ENCODE measurements at regions not wholly inside any gene's neighbourhood (a gene's known extent, or its start where the extent isn't known, plus 50 kb on each side); places are given as distances from the start of the nearest gene placed in this dataset.

DNA sequence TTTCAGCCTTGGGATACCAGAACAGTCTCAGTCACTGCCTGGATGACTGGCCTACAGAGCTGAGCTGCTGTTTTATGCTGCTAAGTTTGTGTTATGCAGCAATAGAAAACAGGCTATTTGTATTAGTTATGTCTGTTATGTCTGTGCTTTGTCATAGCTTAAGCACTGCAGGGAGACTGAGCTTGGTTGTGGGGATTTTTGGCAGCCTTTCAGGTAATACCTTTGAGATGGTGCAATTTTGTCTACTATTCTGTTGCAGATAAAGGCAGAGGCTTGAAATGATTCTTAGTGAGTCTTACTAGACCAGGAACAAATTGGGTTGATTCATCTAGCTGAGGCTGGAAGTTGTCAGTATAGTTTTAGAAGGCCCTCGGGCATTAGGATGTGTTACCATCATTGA lies 201.3 kb upstream of the RBM19 start:
- H3K4me3 ChIP-seq (ENCODE audit: low read depth, poor library complexity, severe bottlenecking), result no peak overlapping the region
- intact Hi-C loops (cut with DNase I; ENCODE audit: low total_unique reads), result no loop called here
- DNase-seq (ENCODE audit: low spot score in 2 of 2), result no peak
- TF ChIP-seq POLR2A (IDR thresholded peaks at IDR 0.05), result no peak
- TF ChIP-seq, protein P1, sequence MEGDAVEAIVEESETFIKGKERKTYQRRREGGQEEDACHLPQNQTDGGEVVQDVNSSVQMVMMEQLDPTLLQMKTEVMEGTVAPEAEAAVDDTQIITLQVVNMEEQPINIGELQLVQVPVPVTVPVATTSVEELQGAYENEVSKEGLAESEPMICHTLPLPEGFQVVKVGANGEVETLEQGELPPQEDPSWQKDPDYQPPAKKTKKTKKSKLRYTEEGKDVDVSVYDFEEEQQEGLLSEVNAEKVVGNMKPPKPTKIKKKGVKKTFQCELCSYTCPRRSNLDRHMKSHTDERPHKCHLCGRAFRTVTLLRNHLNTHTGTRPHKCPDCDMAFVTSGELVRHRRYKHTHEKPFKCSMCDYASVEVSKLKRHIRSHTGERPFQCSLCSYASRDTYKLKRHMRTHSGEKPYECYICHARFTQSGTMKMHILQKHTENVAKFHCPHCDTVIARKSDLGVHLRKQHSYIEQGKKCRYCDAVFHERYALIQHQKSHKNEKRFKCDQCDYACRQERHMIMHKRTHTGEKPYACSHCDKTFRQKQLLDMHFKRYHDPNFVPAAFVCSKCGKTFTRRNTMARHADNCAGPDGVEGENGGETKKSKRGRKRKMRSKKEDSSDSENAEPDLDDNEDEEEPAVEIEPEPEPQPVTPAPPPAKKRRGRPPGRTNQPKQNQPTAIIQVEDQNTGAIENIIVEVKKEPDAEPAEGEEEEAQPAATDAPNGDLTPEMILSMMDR (IDR thresholded peaks at IDR 0.05), result no peak
- WGBS, 2 donors, result 62 to 92% methylated on average over 1 of the region's 1 CpG

DNA sequence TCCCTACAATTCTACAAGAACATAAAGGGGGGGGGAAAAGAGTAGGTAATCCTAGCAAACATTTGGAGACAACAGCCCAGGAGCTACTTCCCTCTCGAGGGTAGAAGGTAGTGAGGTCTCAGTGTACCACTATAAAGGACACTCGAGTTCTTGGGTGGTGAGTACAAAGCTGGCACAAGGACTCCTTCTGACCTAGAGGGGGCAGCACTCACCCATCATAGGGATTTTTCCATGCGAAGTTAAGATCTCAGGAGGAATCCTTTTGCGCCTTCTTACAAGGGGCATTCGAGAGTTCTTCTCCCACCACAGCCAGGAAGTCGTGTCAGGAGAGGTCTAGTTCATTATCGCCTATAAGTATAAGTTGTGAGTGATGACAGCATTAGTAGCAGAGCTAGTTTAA lies 200.2 kb upstream of the RBM19 start:
- 24 to 34% methylated on average over 7 of the region's 7 CpGs for WGBS, 2 donors
- DNase-seq (ENCODE audit: low spot score in 2 of 2), result no peak
- intact Hi-C loops (cut with DNase I; ENCODE audit: low total_unique reads), result no loop called here
- H3K4me3 ChIP-seq (ENCODE audit: low read depth, poor library complexity, severe bottlenecking), result no peak overlapping the region
- no peak for TF ChIP-seq POLR2A (IDR thresholded peaks at IDR 0.05)
- TF ChIP-seq, protein P1 (IDR thresholded peaks at IDR 0.05), result no peak

DNA sequence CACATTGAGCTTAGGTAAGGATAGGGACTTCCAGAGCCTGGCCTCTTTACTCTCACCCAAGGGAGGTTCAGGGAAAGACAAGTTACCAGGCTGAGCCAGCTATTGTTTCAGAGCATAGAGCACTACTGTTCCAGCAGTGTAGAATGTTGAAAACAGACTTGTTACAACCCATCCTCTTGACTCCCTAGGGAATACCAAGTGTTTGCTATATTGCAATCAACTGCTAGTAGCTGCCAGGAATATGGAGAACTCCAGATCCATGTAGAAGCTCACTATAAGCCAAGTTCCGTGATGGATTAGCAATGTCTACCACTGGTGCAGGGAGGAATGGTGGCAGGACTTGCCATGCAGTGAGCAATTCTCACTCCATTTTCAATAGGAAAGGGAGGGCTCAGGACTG lies 199.8 kb upstream of the RBM19 start:
- TF ChIP-seq, protein P1 (IDR thresholded peaks at IDR 0.05), result no peak
- no peak for TF ChIP-seq POLR2A (IDR thresholded peaks at IDR 0.05)
- no peak overlapping the region for H3K4me3 ChIP-seq (ENCODE audit: low read depth, poor library complexity, severe bottlenecking)
- intact Hi-C loops (cut with DNase I; ENCODE audit: low total_unique reads), result loop anchor here (2.0 kb wide), 1 partner anchor 41 kb away; no protein-coding TSS in a partner anchor
- no peak for DNase-seq (ENCODE audit: low spot score in 2 of 2)
- WGBS, 2 donors, result 55 to 57% methylated on average over 1 of the region's 1 CpG

DNA sequence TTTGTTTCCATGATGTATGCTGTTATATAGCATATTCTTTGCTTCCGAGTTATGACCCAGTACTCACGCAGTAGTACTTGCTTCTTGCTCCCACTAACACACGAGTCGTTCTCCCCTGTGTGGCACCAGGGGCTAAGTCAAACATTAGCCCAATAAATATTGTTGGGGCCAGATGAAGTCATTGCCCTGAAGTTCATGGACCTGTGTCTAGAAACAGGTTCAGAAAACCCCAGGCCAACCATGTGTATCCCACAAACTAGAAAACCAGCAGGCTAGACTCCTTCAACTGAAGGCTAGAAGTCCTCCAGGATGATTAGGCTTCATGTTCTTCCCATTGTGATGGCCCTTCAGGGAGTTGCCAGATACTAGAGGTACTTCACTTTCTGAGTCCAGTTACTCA lies 198.2 kb upstream of the RBM19 start:
- TF ChIP-seq, protein P1 (IDR thresholded peaks at IDR 0.05), result no peak
- no peak for DNase-seq (ENCODE audit: low spot score in 2 of 2)
- WGBS, 2 donors, result 85% methylated on average over 4 of the region's 4 CpGs
- no peak overlapping the region for H3K4me3 ChIP-seq (ENCODE audit: low read depth, poor library complexity, severe bottlenecking)
- intact Hi-C loops (cut with DNase I; ENCODE audit: low total_unique reads), result loop anchor here (2.0 kb wide), 1 partner anchor 42 kb away; no protein-coding TSS in a partner anchor

DNA sequence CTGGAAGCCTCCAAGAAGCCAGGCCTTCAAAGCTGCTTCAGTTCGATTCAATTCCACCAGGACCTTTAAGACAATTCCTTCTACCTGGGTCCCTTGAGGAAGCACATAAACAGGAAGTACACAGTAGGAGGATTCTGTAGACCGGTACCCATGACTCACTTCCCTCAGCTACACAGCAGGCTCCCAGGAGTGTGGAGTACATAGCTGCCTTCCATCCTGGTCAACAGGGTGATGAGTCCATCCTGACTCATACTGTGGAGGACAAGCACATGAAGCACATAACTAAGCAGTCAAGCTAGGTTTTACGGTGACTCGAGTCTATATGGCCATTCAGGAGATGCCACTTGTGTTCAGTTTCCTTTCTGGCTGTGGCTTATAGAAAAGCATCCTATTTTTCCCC lies 197.6 kb upstream of the RBM19 start:
- 68 to 78% methylated on average over 4 of the region's 4 CpGs for WGBS, 2 donors
- TF ChIP-seq, protein P1 (IDR thresholded peaks at IDR 0.05), result no peak
- TF ChIP-seq POLR2A (IDR thresholded peaks at IDR 0.05), result no peak
- intact Hi-C loops (cut with DNase I; ENCODE audit: low total_unique reads), result loop anchor here (2.0 kb wide), 1 partner anchor 43 kb away; no protein-coding TSS in a partner anchor

DNA sequence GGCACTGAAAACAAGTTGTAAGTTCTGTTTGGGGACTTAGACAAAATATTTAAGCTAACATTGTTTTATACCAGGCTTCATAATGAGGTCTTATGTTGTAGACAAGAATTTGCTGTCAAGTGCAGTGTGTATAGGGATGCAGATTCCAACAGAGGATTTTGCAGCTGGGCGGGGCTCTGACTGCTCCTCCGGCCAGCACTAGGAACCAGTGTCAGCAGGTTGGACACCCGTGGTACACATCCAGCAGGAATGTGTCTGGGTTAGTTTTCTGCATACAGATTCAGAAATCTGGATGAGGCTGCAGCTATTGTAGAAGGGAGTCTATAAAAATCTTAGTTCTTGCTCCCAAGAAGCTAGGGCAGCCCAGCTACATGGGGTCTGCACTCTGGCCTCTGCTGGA lies 194.3 kb upstream of the RBM19 start:
- intact Hi-C loops (cut with DNase I; ENCODE audit: low total_unique reads), result no loop called here
- 45 to 48% methylated on average over 3 of the region's 3 CpGs for WGBS, 2 donors
- no peak for TF ChIP-seq POLR2A (IDR thresholded peaks at IDR 0.05)
- TF ChIP-seq, protein P1 (IDR thresholded peaks at IDR 0.05), result no peak
- no peak for DNase-seq (ENCODE audit: low spot score in 2 of 2)
- no peak overlapping the region for H3K4me3 ChIP-seq (ENCODE audit: low read depth, poor library complexity, severe bottlenecking)

More for the DNA sequence above, 197.6 kb upstream of the RBM19 start:
- H3K4me3 ChIP-seq (ENCODE audit: low read depth, poor library complexity, severe bottlenecking), result no peak overlapping the region
- no peak for DNase-seq (ENCODE audit: low spot score in 2 of 2)

All from lower leg skin (tissue), 4 donors.